Keratinocyte (primary cell): ENCODE measurements at regions not wholly inside any gene's neighbourhood (a gene's known extent, or its start where the extent isn't known, plus 50 kb on each side); places are given as distances from the start of the nearest gene placed in this dataset.

ENCODE experiments used
- DNase-seq: peaks from one replicate; pipeline ENCODE4 v3.0.0-alpha.2; 2011; ENCODE audit warnings: low read depth, missing footprints, low spot score
- FAIRE-seq: peaks from 2 replicates; lab custom pipeline; 2011; peaks lifted over from hg19 to GRCh38; lab: Jason Lieb, UNC
- H2AFZ ChIP-seq: 2 replicates; pipeline ENCODE4 v1.6.0; 2012; ENCODE audit warnings: low read length, control low read depth, inconsistent platforms; ENCODE audit not compliant: control insufficient read depth
- H3K27ac ChIP-seq: 2 replicates; pipeline ENCODE4 v1.5.1; 2011; ENCODE audit warnings: low read length; ENCODE audit not compliant: control insufficient read depth, insufficient read depth
- H3K27me3 ChIP-seq: 3 replicates; pipeline ENCODE4 v1.6.0; 2011; ENCODE audit warnings: low read length; ENCODE audit not compliant: control insufficient read depth, insufficient read depth; ENCODE audit errors: extremely low read depth
- H3K36me3 ChIP-seq, 2 experiments: 2 replicates in 1 of 2; 3 replicates in 1 of 2; pipeline ENCODE4 v1.5.1; 2011; ENCODE audit warnings: low read length in 2 of 2, mild to moderate bottlenecking in 1 of 2; ENCODE audit not compliant: control insufficient read depth in 2 of 2, insufficient read depth in 2 of 2; ENCODE audit errors: extremely low read depth in 1 of 2
- H3K4me1 ChIP-seq: 3 replicates; pipeline ENCODE4 v1.5.1; 2011; ENCODE audit warnings: low read length; ENCODE audit not compliant: control insufficient read depth, insufficient read depth; ENCODE audit errors: extremely low read depth
- H3K4me2 ChIP-seq: 3 replicates; pipeline ENCODE4 v1.6.0; 2011; ENCODE audit warnings: low read depth, low read length; ENCODE audit not compliant: control insufficient read depth, insufficient read depth; ENCODE audit errors: extremely low read depth
- H3K4me3 ChIP-seq, 3 experiments: fragments of 200-600 bp in 1 of 3; sonication (generic) in 1 of 3; 2 replicates in 2 of 3; 3 replicates in 1 of 3; pipeline ENCODE4 v1.5.1; 2011 to 2016; ENCODE audit warnings: low read length in 3 of 3, mild to moderate bottlenecking in 3 of 3, control low read depth in 2 of 3, inconsistent platforms in 1 of 3, low read depth in 1 of 3, mixed read lengths in 1 of 3, mixed run types in 1 of 3, moderate library complexity in 1 of 3; ENCODE audit not compliant: control insufficient read depth in 2 of 3, insufficient read depth in 2 of 3; ENCODE audit errors: extremely low read depth in 1 of 3
- H3K79me2 ChIP-seq: 2 replicates; pipeline ENCODE4 v1.6.0; 2012; ENCODE audit warnings: low read length; ENCODE audit not compliant: control insufficient read depth, insufficient read depth
- H3K9ac ChIP-seq: 3 replicates; pipeline ENCODE4 v1.6.0; 2011; ENCODE audit warnings: low read length; ENCODE audit not compliant: control insufficient read depth, insufficient read depth; ENCODE audit errors: extremely low read depth
- H3K9me1 ChIP-seq: 3 replicates; pipeline ENCODE4 v1.6.0; 2011; ENCODE audit warnings: low read length; ENCODE audit not compliant: control insufficient read depth, insufficient read depth; ENCODE audit errors: extremely low read depth
- H3K9me3 ChIP-seq: 2 replicates; pipeline ENCODE4 v1.5.1; 2012; ENCODE audit warnings: low read depth, low read length; ENCODE audit not compliant: control insufficient read depth
- H4K20me1 ChIP-seq: 3 replicates; pipeline ENCODE4 v1.6.0; 2011; ENCODE audit warnings: low read length; ENCODE audit not compliant: control insufficient read depth, insufficient read depth; ENCODE audit errors: extremely low read depth
- CTCF ChIP-seq, 3 experiments: IDR thresholded peaks in 1 of 3; conservative IDR thresholded peaks in 1 of 3; optimal IDR thresholded peaks in 1 of 3; 2 replicates in 2 of 3; 3 replicates in 1 of 3; pipeline versions ENCODE3 to v1.5.1; 2011; ENCODE audit warnings: low read length in 3 of 3, mild to moderate bottlenecking in 3 of 3, moderate library complexity in 2 of 3, control low read depth in 1 of 3, inconsistent platforms in 1 of 3; ENCODE audit not compliant: insufficient read depth in 2 of 3; ENCODE audit errors: extremely low read depth in 1 of 3
- EZH2 ChIP-seq: IDR thresholded peaks from one replicate; pipeline ENCODE4 v1.6.1; 2012; ENCODE audit warnings: inconsistent platforms, mild to moderate bottlenecking, low read length, moderate library complexity
- dilution Hi-C: fragments of 300-500 bp; cut with MboI; formaldehyde crosslinking; loops from one replicate; pipeline ENCODE4 v1.7.0; 2020; ENCODE audit warnings: low sequenced_read_pairs; ENCODE audit not compliant: extremely low pct_ligation_motif_present

DNA sequence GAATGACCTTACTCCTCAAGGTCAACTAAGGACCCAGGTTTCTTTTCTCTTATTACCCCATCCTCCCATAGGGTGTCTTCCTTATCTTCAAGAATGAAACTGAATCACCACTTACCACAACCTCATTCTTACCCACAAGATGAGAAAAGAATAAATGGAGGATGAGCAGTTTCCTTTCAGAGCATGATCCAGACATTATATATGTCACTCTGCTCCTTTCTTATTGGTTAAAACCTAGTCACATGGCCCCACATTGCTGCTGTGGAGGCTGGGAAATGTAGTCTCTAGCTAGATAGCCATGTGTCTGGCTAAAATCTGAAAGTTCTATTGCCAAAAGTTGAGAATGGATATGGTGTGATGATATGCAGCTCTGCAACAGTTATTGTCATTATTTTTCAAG, 62.4 kb upstream of the RAI2 start:
- H4K20me1 ChIP-seq = no peaks in the 10 kb centered on the region
- no peak overlapping the region for H3K4me3 ChIP-seq
- no peaks in the 10 kb centered on the region for H3K9me1 ChIP-seq
- H3K4me2 ChIP-seq = no peak overlapping the region
- dilution Hi-C loops = no loop called here
- H3K79me2 ChIP-seq = no peaks in the 10 kb centered on the region
- FAIRE-seq (no peak), DNase-seq (no peak)
- no peaks in the 10 kb centered on the region for H3K4me1 ChIP-seq
- no peak overlapping the region for H3K27ac ChIP-seq
- H3K9ac ChIP-seq = no peak overlapping the region
- TF ChIP-seq CTCF (optimal IDR thresholded peaks at IDR 0.05 in 1 of 3, IDR thresholded peaks at IDR 0.05 in 1 of 3, conservative IDR thresholded peaks at IDR 0.05 in 1 of 3; ENCODE audit: extremely low read depth in 1 of 3, insufficient read depth in 2 of 3, low read length in 3 of 3) (no peak), EZH2 (no peak)
- H2AFZ ChIP-seq = no peak overlapping the region
- no peaks in the 10 kb centered on the region for H3K27me3 ChIP-seq
- H3K9me3 ChIP-seq = no peaks in the 10 kb centered on the region
- no peaks in the 10 kb centered on the region for H3K36me3 ChIP-seq

GRCh38 chrX:17922303-17922702, 61.2 kb upstream of the RAI2 start:
- dilution Hi-C loops = no loop called here
- no peak overlapping the region for H3K27ac ChIP-seq
- H3K9me3 ChIP-seq = no peaks in the 10 kb centered on the region
- H3K4me1 ChIP-seq = no peaks in the 10 kb centered on the region
- no peaks in the 10 kb centered on the region for H3K27me3 ChIP-seq
- H4K20me1 ChIP-seq = no peaks in the 10 kb centered on the region
- no peak for DNase-seq
- no peak overlapping the region for H3K4me3 ChIP-seq
- no peak overlapping the region for H2AFZ ChIP-seq
- H3K79me2 ChIP-seq = no peaks in the 10 kb centered on the region
- no peaks in the 10 kb centered on the region for H3K36me3 ChIP-seq
- H3K9me1 ChIP-seq = no peaks in the 10 kb centered on the region
- FAIRE-seq = no peak
- H3K4me2 ChIP-seq = no peak overlapping the region
- H3K9ac ChIP-seq = no peak overlapping the region
- TF ChIP-seq CTCF (optimal IDR thresholded peaks at IDR 0.05 in 1 of 3, IDR thresholded peaks at IDR 0.05 in 1 of 3, conservative IDR thresholded peaks at IDR 0.05 in 1 of 3; ENCODE audit: extremely low read depth in 1 of 3, insufficient read depth in 2 of 3, low read length in 3 of 3) (no peak), EZH2 (no peak)
